CD4-positive, alpha-beta memory T cell (primary cell): ENCODE measurements at regions not wholly inside any gene's neighbourhood (a gene's known extent, or its start where the extent isn't known, plus 50 kb on each side); places are given as distances from the start of the nearest gene placed in this dataset.

Experiments
- CTCF ChIA-PET: fragments of 350-600 bp; sonication (Branson Sonifier 250); formaldehyde crosslinking; loops from one replicate; lab custom pipeline; 2021; ENCODE audit warnings: inconsistent platforms; ENCODE audit not compliant: partially characterized antibody; lab: Charles Lee
- POLR2A ChIA-PET: fragments of 350-600 bp; sonication (Branson Sonifier 250); formaldehyde crosslinking; loops from one replicate; lab custom pipeline; 2021; ENCODE audit not compliant: partially characterized antibody; lab: Charles Lee
- DNase-seq, 5 donors: peaks; one replicate each; pipeline versions ENCODE4 v3.0.0 to v3.0.0-alpha.2; 2020 to 2022; ENCODE audit warnings: mixed read lengths in 1 of 5
- H3K27ac ChIP-seq: one replicate; pipeline ENCODE4 v1.7.0; 2013; ENCODE audit warnings: low read depth, low read length
- H3K27me3 ChIP-seq: 2 replicates; pipeline ENCODE4 v1.7.0; 2013; ENCODE audit warnings: mild to moderate bottlenecking, low read length, moderate library complexity; ENCODE audit not compliant: insufficient read depth
- H3K36me3 ChIP-seq: 2 replicates; pipeline ENCODE4 v1.7.0; 2013; ENCODE audit warnings: mild to moderate bottlenecking, low read length, moderate library complexity; ENCODE audit not compliant: insufficient read depth
- H3K4me1 ChIP-seq: 2 replicates; pipeline ENCODE4 v1.7.0; 2013; ENCODE audit warnings: mild to moderate bottlenecking, low read length, moderate library complexity; ENCODE audit not compliant: insufficient read depth
- H3K4me3 ChIP-seq, 2 donors: one replicate each; pipeline ENCODE4 v1.7.0; 2013; ENCODE audit warnings: low read length in 2 of 2, mild to moderate bottlenecking in 1 of 2
- H3K9me3 ChIP-seq, 2 donors: one replicate each; pipeline ENCODE4 v1.7.0; 2013; ENCODE audit warnings: low read length in 2 of 2, control low read depth in 1 of 2; ENCODE audit not compliant: control insufficient read depth in 1 of 2
- H3K27ac Mint-ChIP-seq, 7 donors: one replicate each; pipeline ENCODE4 v1.8.0; 2020 to 2021; ENCODE audit warnings: mixed read lengths in 7 of 7, mild to moderate bottlenecking in 6 of 7, inconsistent platforms in 3 of 7, moderate library complexity in 3 of 7
- H3K27me3 Mint-ChIP-seq, 2 donors: one replicate each; pipeline ENCODE4 v1.8.0; 2020 to 2021; ENCODE audit warnings: mixed read lengths in 2 of 2
- H3K36me3 Mint-ChIP-seq, 2 donors: one replicate each; pipeline ENCODE4 v1.8.0; 2020 to 2021; ENCODE audit warnings: mixed read lengths in 2 of 2, inconsistent platforms in 1 of 2, mild to moderate bottlenecking in 1 of 2
- H3K4me1 Mint-ChIP-seq, 4 donors: one replicate each; pipeline ENCODE4 v1.8.0; 2020 to 2021; ENCODE audit warnings: mixed read lengths in 4 of 4, mild to moderate bottlenecking in 1 of 4
- H3K4me3 Mint-ChIP-seq, 8 donors: one replicate each; pipeline ENCODE4 v1.8.0; 2020 to 2021; ENCODE audit warnings: mixed read lengths in 8 of 8, mild to moderate bottlenecking in 7 of 8, moderate library complexity in 6 of 8, inconsistent platforms in 3 of 8
- H3K9me3 Mint-ChIP-seq, 8 donors: one replicate each; pipeline ENCODE4 v1.8.0; 2020 to 2021; ENCODE audit warnings: mixed read lengths in 8 of 8, mild to moderate bottlenecking in 5 of 8, inconsistent platforms in 3 of 8, moderate library complexity in 1 of 8
- intact Hi-C: fragments of 100-400 bp; cut with micrococcal nuclease; formaldehyde crosslinking; loops from one replicate; pipeline ENCODE4 v1.15.1; 2023

GRCh38 chrX:45850197-45850774 lies 649.6 kb upstream of the DIPK2B start:
- Histone ChIP-seq H3K4me3 (peak overlapping the region; percentile 49 to 80), H3K27me3 (no peaks in the 10 kb centered on the region), H3K27ac (peak overlapping the region; percentile 26), H3K9me3 (no peaks in the 10 kb centered on the region), H3K36me3 (no peaks in the 10 kb centered on the region), H3K4me1 (peaks cover 8% of the 10 kb centered on the region)
- Mint-ChIP-seq H3K4me1 (peaks cover 5 to 28% (median 13%) of the 10 kb centered on the region in 4 donors), H3K27me3 (no peaks in the 10 kb centered on the region), H3K36me3 (peaks cover 0 to 12% of the 10 kb centered on the region in 2 donors), H3K9me3 (no peaks in the 10 kb centered on the region), H3K4me3 (peak overlapping the region; percentile 91 to 97 (median 94)), H3K27ac (peak overlapping the region; percentile 81 to 91 (median 84))
- intact Hi-C loops, result loop anchor here (1.0 to 5.0 kb wide), 3 partner anchors 44 to 527 kb away; no protein-coding TSS in a partner anchor
- ChIA-PET CTCF (interaction anchor here (0.7 to 1.8 kb wide), 2 partner anchors 49 to 526 kb away, joined by 6 read pairs; no protein-coding TSS in a partner anchor), POLR2A (interaction anchor here (1.1 to 2.6 kb wide), 7 partner anchors 8 to 92 kb away, joined by 3 to 30 read pairs (median 5); no protein-coding TSS in a partner anchor)
- DNase-seq, result peak; percentile 7 to 36 (median 25)

DNA sequence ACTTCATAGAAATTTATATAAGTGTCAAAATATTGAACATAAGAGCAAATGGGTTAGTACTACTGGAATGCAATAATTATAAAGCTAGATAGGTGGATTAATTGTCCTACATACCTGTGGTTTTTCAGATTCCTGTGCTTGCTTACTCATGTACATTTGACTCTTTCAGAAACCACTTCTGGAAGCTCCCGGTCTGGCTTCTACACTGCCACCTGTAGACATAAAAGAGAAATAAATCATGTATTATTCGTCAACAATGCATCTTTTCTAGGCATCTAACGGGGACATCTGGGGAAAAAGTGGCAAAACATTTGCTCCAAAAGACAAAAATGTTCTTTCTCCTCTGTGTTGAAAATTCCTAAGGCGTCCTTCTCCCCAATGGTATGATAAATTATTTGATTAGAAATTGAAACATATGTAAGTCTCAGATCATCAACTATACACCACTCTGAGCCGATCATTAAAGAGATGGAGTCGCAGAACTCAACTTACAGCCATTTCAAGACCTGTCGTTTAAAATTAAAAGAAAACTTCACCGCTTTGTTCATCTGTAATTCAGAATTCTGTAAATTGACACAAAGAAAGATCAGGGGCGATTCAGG lies 648.7 kb upstream of the DIPK2B start:
- no peaks in the 10 kb centered on the region for H3K9me3 ChIP-seq
- Mint-ChIP-seq H3K4me1 (peaks cover 5 to 28% (median 15%) of the 10 kb centered on the region in 4 donors), H3K27me3 (no peaks in the 10 kb centered on the region), H3K36me3 (peaks cover 0 to 12% of the 10 kb centered on the region in 2 donors), H3K4me3 (peak overlapping the region; percentile 91 to 97 (median 94)), H3K9me3 (no peaks in the 10 kb centered on the region), H3K27ac (peak overlapping the region; percentile 48 to 81 (median 66))
- intact Hi-C loops, result loop anchor here (1.0 kb wide), 1 partner anchor 48 kb away; no protein-coding TSS in a partner anchor
- H3K4me3 ChIP-seq, result peak overlapping the region; percentile 49 to 80
- H3K4me1 ChIP-seq, result peaks cover 8% of the 10 kb centered on the region
- no peaks in the 10 kb centered on the region for H3K36me3 ChIP-seq
- H3K27me3 ChIP-seq, result no peaks in the 10 kb centered on the region
- POLR2A ChIA-PET, result interaction anchor here (1.4 to 2.7 kb wide), 4 partner anchors 41 to 79 kb away, joined by 3 to 20 read pairs (median 10); no protein-coding TSS in a partner anchor
- no peak overlapping the region for H3K27ac ChIP-seq
- peak; percentile 34 to 52 (median 38) for DNase-seq
- CTCF ChIA-PET, result interaction anchor here (1.0 to 3.5 kb wide), 6 partner anchors 10 to 527 kb away, joined by 3 to 27 read pairs (median 4); no protein-coding TSS in a partner anchor

DNA sequence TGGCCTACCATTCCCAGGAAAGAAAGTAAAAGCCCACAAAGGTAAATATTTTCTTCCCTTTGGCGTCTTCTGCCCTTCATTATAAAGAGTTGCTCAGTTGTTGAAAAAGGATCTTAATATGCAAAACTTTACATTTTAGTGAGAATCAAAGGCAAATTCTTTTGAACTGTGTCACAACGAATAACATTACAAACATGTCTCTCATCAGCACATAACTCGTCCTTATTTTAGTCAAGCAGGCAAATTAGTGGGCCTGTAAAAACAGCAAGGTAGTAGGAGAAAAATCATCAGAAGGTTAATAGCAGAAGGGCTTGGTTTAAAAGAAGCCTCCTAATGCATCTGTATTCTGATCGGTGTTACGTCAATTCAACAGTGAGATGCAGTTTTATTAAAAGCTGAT lies 647.3 kb upstream of the DIPK2B start:
- Histone ChIP-seq H3K4me3 (no peak overlapping the region), H3K27ac (no peak overlapping the region), H3K4me1 (peaks cover 14% of the 10 kb centered on the region), H3K9me3 (no peaks in the 10 kb centered on the region), H3K36me3 (no peaks in the 10 kb centered on the region), H3K27me3 (no peaks in the 10 kb centered on the region)
- Mint-ChIP-seq H3K9me3 (no peaks in the 10 kb centered on the region), H3K27me3 (no peaks in the 10 kb centered on the region), H3K4me1 (peaks cover 11 to 39% (median 17%) of the 10 kb centered on the region in 4 donors), H3K27ac (peak overlapping the region in 3 of 7 donors; percentile 9 to 56 (median 38)), H3K4me3 (peak overlapping the region in 6 of 8 donors; percentile 7 to 37 (median 24)), H3K36me3 (peaks cover 0 to 12% of the 10 kb centered on the region in 2 donors)
- intact Hi-C loops, result no loop called here
- ChIA-PET POLR2A (interaction anchor here (1.8 to 2.7 kb wide), 3 partner anchors 42 to 78 kb away, joined by 5 to 20 read pairs (median 12); no protein-coding TSS in a partner anchor), CTCF (interaction anchor here (1.5 to 3.5 kb wide), 3 partner anchors 46 to 528 kb away, joined by 3 to 27 read pairs (median 3); no protein-coding TSS in a partner anchor)
- no peak for DNase-seq

DNA sequence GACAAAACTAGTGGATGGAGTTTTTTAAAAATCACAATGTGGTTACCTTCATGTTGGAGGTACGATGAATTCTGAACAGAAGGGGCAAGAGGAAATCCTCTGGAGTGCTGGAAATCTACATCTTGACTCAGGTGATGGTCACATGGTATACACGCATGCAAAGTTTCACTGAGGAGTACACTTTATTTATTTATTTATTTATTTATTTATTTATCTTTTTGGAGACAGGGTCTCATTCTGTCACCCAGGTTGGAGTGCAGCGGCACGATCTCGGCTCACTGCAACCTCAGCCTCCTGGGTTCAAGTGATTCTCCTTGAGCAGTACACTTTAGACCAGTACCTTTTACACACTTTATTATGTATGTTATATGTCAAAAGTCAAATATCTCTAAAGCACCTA lies 645.7 kb upstream of the DIPK2B start:
- Mint-ChIP-seq H3K27me3 (no peaks in the 10 kb centered on the region), H3K4me1 (peaks cover 17 to 50% (median 24%) of the 10 kb centered on the region in 4 donors), H3K4me3 (no peak overlapping the region), H3K27ac (no peak overlapping the region), H3K9me3 (peaks cover 0 to 2% (median 0%) of the 10 kb centered on the region in 8 donors), H3K36me3 (peaks cover 0 to 12% of the 10 kb centered on the region in 2 donors)
- intact Hi-C loops, result no loop called here
- ChIA-PET POLR2A (interaction anchor here (0.6 to 1.8 kb wide), 4 partner anchors 38 to 98 kb away, joined by 3 to 5 read pairs (median 3); no protein-coding TSS in a partner anchor), CTCF (interaction anchor here (1.0 to 5.3 kb wide), 6 partner anchors 44 to 530 kb away, joined by 3 to 66 read pairs (median 16); no protein-coding TSS in a partner anchor)
- no peaks in the 10 kb centered on the region for H3K36me3 ChIP-seq
- H3K27ac ChIP-seq, result no peak overlapping the region
- H3K27me3 ChIP-seq, result no peaks in the 10 kb centered on the region
- H3K9me3 ChIP-seq, result no peaks in the 10 kb centered on the region
- no peak overlapping the region for H3K4me3 ChIP-seq
- peaks cover 24% of the 10 kb centered on the region for H3K4me1 ChIP-seq
- DNase-seq, result no peak

- Histone ChIP-seq H3K27ac (no peak overlapping the region), H3K4me3 (no peak overlapping the region), H3K4me1 (peaks cover 24% of the 10 kb centered on the region), H3K9me3 (no peaks in the 10 kb centered on the region), H3K36me3 (no peaks in the 10 kb centered on the region), H3K27me3 (no peaks in the 10 kb centered on the region)
- Mint-ChIP-seq H3K4me1 (peaks cover 17 to 46% (median 24%) of the 10 kb centered on the region in 4 donors), H3K27me3 (no peaks in the 10 kb centered on the region), H3K27ac (peak overlapping the region in 4 of 7 donors; percentile 13 to 64 (median 27)), H3K4me3 (peak overlapping the region in 1 of 8 donors; percentile 4), H3K9me3 (peaks cover 0 to 2% (median 0%) of the 10 kb centered on the region in 8 donors), H3K36me3 (peaks cover 0 to 5% of the 10 kb centered on the region in 2 donors)
- CTCF ChIA-PET, result interaction anchor here (1.2 to 5.3 kb wide), 5 partner anchors 13 to 564 kb away, joined by 3 to 66 read pairs (median 5); no protein-coding TSS in a partner anchor
- no peak for DNase-seq
- intact Hi-C loops, result no loop called here
- POLR2A ChIA-PET, result interaction anchor here (1.0 to 4.1 kb wide), 3 partner anchors 43 to 81 kb away, joined by 3 to 20 read pairs (median 5); no protein-coding TSS in a partner anchor
Observed at GRCh38 chrX:45845142-45845541, 644.5 kb upstream of the DIPK2B start.

GRCh38 chrX:45843518-45843917 lies 642.8 kb upstream of the DIPK2B start:
- POLR2A ChIA-PET, result interaction anchor here (0.8 to 4.1 kb wide), 5 partner anchors 27 to 85 kb away, joined by 3 to 25 read pairs (median 9); no protein-coding TSS in a partner anchor
- intact Hi-C loops, result loop anchor here (1.0 kb wide), 1 partner anchor 42 kb away; no protein-coding TSS in a partner anchor
- H3K4me1 Mint-ChIP-seq, result peaks cover 11 to 33% (median 23%) of the 10 kb centered on the region in 4 donors

More at GRCh38 chrX:45843518-45843917, 642.8 kb upstream of the DIPK2B start:
- no peak overlapping the region for H3K4me3 ChIP-seq
- peaks cover 0 to 4% (median 0%) of the 10 kb centered on the region in 8 donors for H3K9me3 Mint-ChIP-seq
- H3K4me1 ChIP-seq, result peaks cover 24% of the 10 kb centered on the region
- CTCF ChIA-PET, result interaction anchor here (0.6 to 5.3 kb wide), 9 partner anchors 32 to 533 kb away, joined by 3 to 66 read pairs (median 4); no protein-coding TSS in a partner anchor
- peak overlapping the region in 5 of 7 donors; percentile 2 to 48 (median 28) for H3K27ac Mint-ChIP-seq
- H3K27me3 ChIP-seq, result no peaks in the 10 kb centered on the region
- H3K9me3 ChIP-seq, result no peaks in the 10 kb centered on the region
- H3K4me3 Mint-ChIP-seq, result peak overlapping the region in 1 of 8 donors; percentile 7
- DNase-seq, result peak in 4 of 5 donors; percentile 14 to 24 (median 21)
- no peaks in the 10 kb centered on the region for H3K27me3 Mint-ChIP-seq
- H3K36me3 Mint-ChIP-seq, result peaks cover 0 to 3% of the 10 kb centered on the region in 2 donors
- H3K36me3 ChIP-seq, result no peaks in the 10 kb centered on the region
- H3K27ac ChIP-seq, result no peak overlapping the region
